Stimulated activated CD4-positive, alpha-beta T cell treated with anti-CD3 and anti-CD28 coated beads, Interleukin-12 subunit alpha, Interleukin-12 subunit beta, amount 100 ng/mL, for 4 hours (primary cell): ENCODE measurements at regions not wholly inside any gene's neighbourhood (a gene's known extent, or its start where the extent isn't known, plus 50 kb on each side); places are given as distances from the start of the nearest gene placed in this dataset.
"Not testable (repeated sequence)": the region's sequence is repeated elsewhere in the genome, so short reads cannot be mapped to it uniquely, and the experiment has no call there.

Experiments
- DNase-seq: peaks from one replicate; pipeline ENCODE4 v3.0.0-alpha.2; 2020

GRCh38 chr16:60078819-60079218 is 1344.7 kb upstream of the GOT2 start:
- not testable (repeated sequence) for DNase-seq

GRCh38 chr16:60077861-60078260 is 1343.7 kb upstream of the GOT2 start:
- no peak for DNase-seq

- no peak for DNase-seq
These were observed 1340.3 kb upstream of the GOT2 start for GRCh38 chr16:60074378-60074777.

- no peak for DNase-seq
These were observed 1339.3 kb upstream of the GOT2 start for GRCh38 chr16:60073376-60073775.

- no peak for DNase-seq
These were observed 1329.9 kb upstream of the GOT2 start for GRCh38 chr16:60064026-60064425.

- DNase-seq: no peak
These were observed 1327.3 kb upstream of the GOT2 start for GRCh38 chr16:60061396-60061795.

GRCh38 chr16:60060731-60061130 is 1326.6 kb upstream of the GOT2 start:
- DNase-seq: no peak

- no peak for DNase-seq
These were observed 1325.0 kb upstream of the GOT2 start for GRCh38 chr16:60059141-60059540.

- no peak for DNase-seq
These were observed 1307.6 kb upstream of the GOT2 start for GRCh38 chr16:60041671-60042070.

GRCh38 chr16:60031740-60032139 is 1297.6 kb upstream of the GOT2 start:
- DNase-seq: no peak

GRCh38 chr16:60027351-60027750 is 1293.2 kb upstream of the GOT2 start:
- no peak for DNase-seq

- DNase-seq: no peak
These were observed 1279.0 kb upstream of the GOT2 start for GRCh38 chr16:60013076-60013475.

GRCh38 chr16:60001523-60001922 is 1267.4 kb upstream of the GOT2 start:
- no peak for DNase-seq

- no peak for DNase-seq
These were observed 1263.6 kb upstream of the GOT2 start for GRCh38 chr16:59997706-59998105.

GRCh38 chr16:59993101-59993500 is 1259.0 kb upstream of the GOT2 start:
- no peak for DNase-seq

GRCh38 chr16:59991171-59991570 is 1257.1 kb upstream of the GOT2 start:
- DNase-seq: no peak

- DNase-seq: no peak
These were observed 1254.5 kb upstream of the GOT2 start for GRCh38 chr16:59988591-59988990.

- DNase-seq: no peak
These were observed 1241.8 kb upstream of the GOT2 start for GRCh38 chr16:59975953-59976352.

GRCh38 chr16:59973966-59974365 is 1239.8 kb upstream of the GOT2 start:
- no peak for DNase-seq

GRCh38 chr16:59971264-59971663 is 1237.1 kb upstream of the GOT2 start:
- no peak for DNase-seq

- DNase-seq: no peak
These were observed 1230.3 kb upstream of the GOT2 start for GRCh38 chr16:59964232-59964924.

GRCh38 chr16:59959311-59959710 is 1225.2 kb upstream of the GOT2 start:
- no peak for DNase-seq

GRCh38 chr16:59950431-59950830 is 1216.3 kb upstream of the GOT2 start:
- no peak for DNase-seq

- DNase-seq: not testable (repeated sequence)
These were observed 1209.9 kb upstream of the GOT2 start for GRCh38 chr16:59944041-59944440.

- no peak for DNase-seq
These were observed 1207.5 kb upstream of the GOT2 start for GRCh38 chr16:59941594-59941993.
